ENCODE measurements at regions not wholly inside any gene's neighbourhood (a gene's known extent, or its start where the extent isn't known, plus 50 kb on each side); places are given as distances from the start of the nearest gene placed in this dataset.

- TF ChIP-seq PBX2 (CRISPR knock-in tag; IDR thresholded peaks at IDR 0.05; ENCODE audit: low read depth): no peak
- TF ChIP-seq PBX2 (tag; conservative IDR thresholded peaks at IDR 0.05; ENCODE audit: low read depth): no peak
- TF ChIP-seq SUPT5H (IDR thresholded peaks at IDR 0.05): no peak
Measured at GRCh38 chr10:4094751-4095150, 309.7 kb upstream of the KLF6 start (continued).

- intact Hi-C loops (cut with micrococcal nuclease) (no loop called here), in situ Hi-C loops (cut with MboI) (no loop called here)
- Histone ChIP-seq H3K27me3 (ENCODE audit: control insufficient read depth in 2 of 2, insufficient read depth in 2 of 2, low read length in 2 of 2) (peaks cover 6 to 16% of the 10 kb centered on the region in 2 experiments; a peak in 4 of 5 replicates), H3K79me2 (ENCODE audit: control insufficient read depth, insufficient read depth, low read length) (no peaks in the 10 kb centered on the region), H3K9ac (ENCODE audit: insufficient read depth in 1 of 2, low read depth in 2 of 2, low read length in 2 of 2) (no peak overlapping the region), H3K4me3 (no peak overlapping the region), H4K20me1 (replicated peaks; ENCODE audit: control insufficient read depth, insufficient read depth, low read length) (no peaks in the 10 kb centered on the region), H3K27ac (ENCODE audit: extremely low read depth, low read depth, low read length) (no peak overlapping the region), H3K4me1 (replicated peaks in 1 of 2; ENCODE audit: control insufficient read depth in 2 of 2, insufficient read depth in 2 of 2, low read length in 2 of 2) (no peaks in the 10 kb centered on the region), H3K9me3 (replicated peaks; ENCODE audit: control insufficient read depth, insufficient read depth, low read depth, low read length) (no peaks in the 10 kb centered on the region), H2AFZ (ENCODE audit: low read depth, low read length) (no peak overlapping the region), H3K9me1 (ENCODE audit: control insufficient read depth, insufficient read depth, low read length) (no peaks in the 10 kb centered on the region), H3K36me3 (ENCODE audit: control insufficient read depth, insufficient read depth, low read length) (no peaks in the 10 kb centered on the region), H3K4me2 (ENCODE audit: insufficient read depth, low read length) (no peak overlapping the region)
- CTCF ChIA-PET (ENCODE audit: low intra/inter-chr PET ratio): no interaction called here
- WGBS (ENCODE audit: insufficient coverage, low coverage, missing lambda C conversion rate): 0% methylated on average over 5 of the region's 5 CpGs
- ATAC-seq (no peak), DNase-seq (ENCODE audit: extremely low read depth in 1 of 4, low spot score in 3 of 4) (no peak), FAIRE-seq (no peak)
- POLR2A ChIA-PET: interaction anchor here (0.9 kb wide), 1 partner anchor 308 kb away, joined by 3 read pairs; the partner anchor contains the start of gene KLF6
- no TSS peak for BruUV-seq (replicated peaks)
- TF ChIP-seq CCAR2 (IDR thresholded peaks at IDR 0.05; ENCODE audit: low read depth, low read length) (no peak), TEAD1 (CRISPR knock-in tag; IDR thresholded peaks at IDR 0.05) (no peak), CTBP1 (IDR thresholded peaks at IDR 0.05; ENCODE audit: borderline replicate concordance) (no peak), KLF13 (tag; IDR thresholded peaks at IDR 0.05; ENCODE audit: borderline replicate concordance, low read depth) (no peak), SUPT5H (IDR thresholded peaks at IDR 0.05) (no peak), MAFK (IDR thresholded peaks at IDR 0.05; ENCODE audit: low read length) (no peak), ZSCAN32 (CRISPR knock-in tag; IDR thresholded peaks at IDR 0.05) (no peak), BHLHE40 (IDR thresholded peaks at IDR 0.05; ENCODE audit: low read length) (no peak), ZBTB7A (IDR thresholded peaks at IDR 0.05; ENCODE audit: borderline replicate concordance, control insufficient read depth, low read depth, low read length) (no peak), SPI1 (IDR thresholded peaks at IDR 0.05; ENCODE audit: borderline replicate concordance, low read depth, low read length) (no peak), ZBTB5 (IDR thresholded peaks at IDR 0.05) (no peak), PHB (CRISPR knock-in tag; IDR thresholded peaks at IDR 0.05) (no peak), HDAC3 (IDR thresholded peaks at IDR 0.05; ENCODE audit: borderline replicate concordance, partially characterized antibody) (no peak), NKRF (IDR thresholded peaks at IDR 0.05; ENCODE audit: borderline replicate concordance) (no peak), RBM39 (optimal IDR thresholded peaks at IDR 0.05; ENCODE audit: low read depth, low read length) (no peak)
Measured at GRCh38 chr10:4093438-4093837, 308.4 kb upstream of the KLF6 start.

All from K562 (cell line).